WTC11 (cell line): ENCODE measurements at regions not wholly inside any gene's neighbourhood (a gene's known extent, or its start where the extent isn't known, plus 50 kb on each side); places are given as distances from the start of the nearest gene placed in this dataset.

Experiments used
- ATAC-seq: fragments of 200-7000 bp; cut with Tn5 transposase; 2 replicates; pipeline ENCODE4 v1.10.0; 2021; ENCODE audit warnings: mild to moderate bottlenecking, moderate library complexity
- CTCF ChIA-PET: fragments of 300-600 bp; sonication (Branson Sonifier 250); formaldehyde crosslinking; loops from one replicate; lab custom pipeline; 2021; ENCODE audit warnings: antibody characterized with exemption; lab: Charles Lee
- POLR2A ChIA-PET: fragments of 350-600 bp; sonication (Branson Sonifier 250); formaldehyde crosslinking; loops from one replicate; lab custom pipeline; 2021; ENCODE audit warnings: antibody characterized with exemption; lab: Charles Lee
- DNase-seq: peaks from one replicate; pipeline ENCODE4 v3.0.0; 2021; ENCODE audit warnings: low spot score
- H3K27ac Mint-ChIP-seq: 2 replicates; pipeline ENCODE4 v1.8.0; 2021; ENCODE audit warnings: mixed read lengths
- H3K27me3 Mint-ChIP-seq: 2 replicates; pipeline ENCODE4 v1.8.0; 2021; ENCODE audit warnings: low read depth, mild to moderate bottlenecking, moderate library complexity, mixed read lengths
- H3K36me3 Mint-ChIP-seq: 2 replicates; pipeline ENCODE4 v1.8.0; 2021; ENCODE audit warnings: mixed read lengths
- H3K4me1 Mint-ChIP-seq: 2 replicates; pipeline ENCODE4 v1.8.0; 2022; ENCODE audit warnings: mixed read lengths
- H3K4me3 Mint-ChIP-seq: 2 replicates; pipeline ENCODE4 v1.8.0; 2021; ENCODE audit warnings: mild to moderate bottlenecking, moderate library complexity, mixed read lengths
- H3K9me3 Mint-ChIP-seq: 2 replicates; pipeline ENCODE4 v1.8.0; 2021; ENCODE audit warnings: mixed read lengths
- AFF4 ChIP-seq: sonication (generic); formaldehyde crosslinking; IDR thresholded peaks from 2 replicates; pipeline ENCODE4 v1.8.1; 2023; ENCODE audit warnings: mild to moderate bottlenecking, missing genetic modification reagents, borderline replicate concordance
- ATF1 ChIP-seq: sonication (generic); formaldehyde crosslinking; IDR thresholded peaks from 2 replicates; pipeline ENCODE4 v1.8.1; 2023; ENCODE audit warnings: mild to moderate bottlenecking, moderate library complexity, missing genetic modification reagents
- E2F5 ChIP-seq: sonication (generic); formaldehyde crosslinking; IDR thresholded peaks from 2 replicates; pipeline ENCODE4 v1.8.1; 2022; ENCODE audit warnings: mild to moderate bottlenecking, moderate library complexity, missing genetic modification reagents
- ERG ChIP-seq: fragments of 250-450 bp; sonication (Bioruptor Pico); IDR thresholded peaks from 2 replicates; pipeline ENCODE4 v1.8.0; 2021; ENCODE audit warnings: mild to moderate bottlenecking
- FOXK1 ChIP-seq: sonication (generic); formaldehyde crosslinking; IDR thresholded peaks from 2 replicates; pipeline ENCODE4 v1.8.0; 2022; ENCODE audit warnings: mild to moderate bottlenecking, moderate library complexity, missing genetic modification reagents
- FOXP4 ChIP-seq: sonication (generic); formaldehyde crosslinking; IDR thresholded peaks from 2 replicates; pipeline ENCODE4 v1.8.0; 2022; ENCODE audit warnings: mild to moderate bottlenecking, missing genetic modification reagents
- GABPB1 ChIP-seq: sonication (generic); formaldehyde crosslinking; IDR thresholded peaks from 2 replicates; pipeline ENCODE4 v1.8.1; 2023; ENCODE audit warnings: mild to moderate bottlenecking, missing genetic modification reagents
- HMGA2 ChIP-seq: fragments of 250-450 bp; sonication (Bioruptor Pico); IDR thresholded peaks from 2 replicates; pipeline ENCODE4 v1.4.0; 2021; ENCODE audit warnings: mild to moderate bottlenecking, moderate library complexity
- JAZF1 ChIP-seq: fragments of 250-450 bp; sonication (Bioruptor Pico); IDR thresholded peaks from 2 replicates; pipeline ENCODE4 v1.9.0; 2021; ENCODE audit warnings: moderate library complexity, mild to moderate bottlenecking, inconsistent platforms
- MLX ChIP-seq: sonication (generic); formaldehyde crosslinking; IDR thresholded peaks from 2 replicates; pipeline ENCODE4 v1.8.1; 2023; ENCODE audit warnings: mild to moderate bottlenecking, missing genetic modification reagents, moderate library complexity
- MXD4 ChIP-seq: fragments of 250-450 bp; sonication (Bioruptor Pico); IDR thresholded peaks from 2 replicates; pipeline ENCODE4 v1.8.0; 2021; ENCODE audit warnings: mild to moderate bottlenecking, moderate library complexity, borderline replicate concordance
- NFATC4 ChIP-seq: fragments of 250-450 bp; sonication (Bioruptor Pico); IDR thresholded peaks from 2 replicates; pipeline ENCODE4 v1.9.0; 2021; ENCODE audit warnings: mild to moderate bottlenecking
- NR3C1 ChIP-seq: sonication (generic); formaldehyde crosslinking; conservative IDR thresholded peaks from 2 replicates; pipeline ENCODE4 v1.8.1; 2023; ENCODE audit warnings: low read depth, mild to moderate bottlenecking, missing genetic modification reagents
- SMAD3 ChIP-seq: sonication (generic); formaldehyde crosslinking; IDR thresholded peaks from 2 replicates; pipeline ENCODE4 v1.8.0; 2022; ENCODE audit warnings: missing genetic modification reagents, mild to moderate bottlenecking, borderline replicate concordance
- SOX15 ChIP-seq: fragments of 250-450 bp; sonication (Bioruptor Pico); IDR thresholded peaks from 2 replicates; pipeline ENCODE4 v1.9.0; 2021; ENCODE audit warnings: mild to moderate bottlenecking
- TEAD4 ChIP-seq: sonication (generic); formaldehyde crosslinking; IDR thresholded peaks from 2 replicates; pipeline ENCODE4 v1.8.0; 2022; ENCODE audit warnings: mild to moderate bottlenecking, missing genetic modification reagents
- ZNF219 ChIP-seq: sonication (generic); formaldehyde crosslinking; IDR thresholded peaks from 2 replicates; pipeline ENCODE4 v1.8.0; 2023; ENCODE audit warnings: missing genetic modification reagents, mild to moderate bottlenecking, borderline replicate concordance
- ZNF263 ChIP-seq: sonication (generic); formaldehyde crosslinking; IDR thresholded peaks from 2 replicates; pipeline ENCODE4 v1.8.1; 2022; ENCODE audit warnings: low read depth, mild to moderate bottlenecking, moderate library complexity, missing genetic modification reagents
- ZNF423 ChIP-seq: fragments of 250-450 bp; sonication (Bioruptor Pico); IDR thresholded peaks from 2 replicates; pipeline ENCODE4 v2.1.2; 2022; ENCODE audit warnings: mild to moderate bottlenecking, moderate library complexity
- ZNF671 ChIP-seq: fragments of 250-450 bp; sonication (Bioruptor Pico); IDR thresholded peaks from 2 replicates; pipeline ENCODE4 v1.8.0; 2021; ENCODE audit warnings: mild to moderate bottlenecking

GRCh38 chr2:57753636-57754035 is 293.0 kb upstream of the VRK2 start:
- Mint-ChIP-seq H3K4me3 (no peak overlapping the region), H3K27me3 (no peaks in the 10 kb centered on the region), H3K9me3 (no peaks in the 10 kb centered on the region)

GRCh38 chr2:57758686-57759085 is 287.9 kb upstream of the VRK2 start:
- no peaks in the 10 kb centered on the region for H3K9me3 Mint-ChIP-seq
- no peaks in the 10 kb centered on the region for H3K36me3 Mint-ChIP-seq
- no peak overlapping the region for H3K27ac Mint-ChIP-seq
- ChIA-PET POLR2A (interaction anchor here (0.7 kb wide), 1 partner anchor 55 kb away, joined by 3 read pairs; no protein-coding TSS in a partner anchor), CTCF (interaction anchor here (0.6 to 2.0 kb wide), 4 partner anchors 37 to 154 kb away, joined by 3 to 10 read pairs (median 4); no protein-coding TSS in a partner anchor)
- peaks cover 47% of the 10 kb centered on the region for H3K4me1 Mint-ChIP-seq
- ATAC-seq (no peak), DNase-seq (no peak)
- peaks cover 2% of the 10 kb centered on the region; the same call in 1 of the 2 replicates for H3K27me3 Mint-ChIP-seq
- peak overlapping the region; percentile 53; the same call in 1 of the 2 replicates for H3K4me3 Mint-ChIP-seq
- TF ChIP-seq SOX15 (CRISPR knock-in tag) = no peak
- TF ChIP-seq MXD4 (CRISPR knock-in tag) = no peak
- TF ChIP-seq NFATC4 (CRISPR knock-in tag) = no peak
- no peak for TF ChIP-seq TEAD4 (CRISPR knock-in tag)
- no peak for TF ChIP-seq NR3C1 (CRISPR knock-in tag)
- no peak for TF ChIP-seq ERG (CRISPR knock-in tag)
- no peak for TF ChIP-seq ZNF423 (CRISPR knock-in tag)
- no peak for TF ChIP-seq FOXP4
- no peak for TF ChIP-seq FOXK1
- TF ChIP-seq ZNF263 (CRISPR knock-in tag) = no peak
- no peak for TF ChIP-seq MLX (CRISPR knock-in tag)
- no peak for TF ChIP-seq E2F5 (CRISPR knock-in tag)
- no peak for TF ChIP-seq JAZF1 (CRISPR knock-in tag)
- no peak for TF ChIP-seq HMGA2
- no peak for TF ChIP-seq SMAD3 (CRISPR knock-in tag)
- no peak for TF ChIP-seq ZNF219 (CRISPR knock-in tag)
- no peak for TF ChIP-seq GABPB1

More at GRCh38 chr2:57753636-57754035, 293.0 kb upstream of the VRK2 start:
- no peaks in the 10 kb centered on the region for H3K36me3 Mint-ChIP-seq
- no peak for TF ChIP-seq AFF4 (CRISPR knock-in tag)
- no peak for TF ChIP-seq ZNF671 (CRISPR knock-in tag)
- TF ChIP-seq HMGA2 = peak; percentile 53; the same call in 1 of the 2 replicates
- no peak for TF ChIP-seq ATF1 (CRISPR knock-in tag)
- TF ChIP-seq SOX15 (CRISPR knock-in tag) = no peak
- ChIA-PET POLR2A (no interaction called here), CTCF (no interaction called here)
- no peak overlapping the region for H3K27ac Mint-ChIP-seq
- H3K4me1 Mint-ChIP-seq = peaks cover 27% of the 10 kb centered on the region
- ATAC-seq = no peak
- DNase-seq = no peak
